GM12891 (cell line): ENCODE measurements at regions not wholly inside any gene's neighbourhood (a gene's known extent, or its start where the extent isn't known, plus 50 kb on each side); places are given as distances from the start of the nearest gene placed in this dataset.

Experiments used
- POLR2A ChIP-seq: IDR thresholded peaks from 2 replicates; pipeline ENCODE4 v1.6.1; 2011; ENCODE audit warnings: low read depth, low read length, control low read depth
- POLR2AphosphoS5 ChIP-seq: IDR thresholded peaks from 2 replicates; pipeline ENCODE4 v1.6.1; 2011; ENCODE audit warnings: low read depth, low read length, control low read depth
- POU2F2 ChIP-seq: IDR thresholded peaks from 2 replicates; pipeline ENCODE4 v1.6.1; 2011; ENCODE audit warnings: low read depth, mild to moderate bottlenecking, control low read depth, low read length, moderate library complexity
- SPI1 ChIP-seq: IDR thresholded peaks from 2 replicates; pipeline ENCODE4 v1.6.1; 2011; ENCODE audit warnings: low read depth, low read length, control low read depth
- TAF1 ChIP-seq: IDR thresholded peaks from 2 replicates; pipeline ENCODE4 v1.6.1; 2011; ENCODE audit warnings: low read depth, low read length, control low read depth

DNA sequence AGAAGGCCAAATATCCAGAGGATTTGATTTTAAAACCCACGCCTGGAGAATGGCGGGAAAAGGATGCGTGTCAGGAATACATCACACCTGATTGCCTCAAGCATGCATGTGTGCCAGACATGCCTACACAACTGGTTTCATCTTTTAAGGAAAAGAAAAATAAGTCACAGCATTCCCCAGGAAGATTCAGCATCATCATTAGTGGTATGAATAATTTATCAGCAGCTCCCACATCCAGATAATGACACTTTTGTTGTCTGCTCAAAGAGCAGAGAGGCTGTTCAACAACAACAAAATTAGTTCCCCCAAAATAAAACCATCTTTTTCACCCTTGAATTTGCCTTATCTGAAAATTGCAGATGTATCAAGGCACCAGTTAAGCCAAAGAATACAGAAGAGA, 328.6 kb upstream of the C1orf87 start:
- TF ChIP-seq POLR2A = no peak
- TF ChIP-seq SPI1 = no peak
- TF ChIP-seq POLR2AphosphoS5 = no peak
- TF ChIP-seq TAF1 = no peak
- no peak for TF ChIP-seq POU2F2
